PC-9 (cell line): ENCODE measurements at regions not wholly inside any gene's neighbourhood (a gene's known extent, or its start where the extent isn't known, plus 50 kb on each side); places are given as distances from the start of the nearest gene placed in this dataset.

ENCODE experiments used
- BruUV-seq: library from RNA; stranded (reverse); fragments of 400-500 nt; replicated peaks from 2 replicates; lab custom pipeline; 2021; lab: Mats Ljungman, UMichigan
- CTCF ChIA-PET: fragments of 300-600 bp; sonication (Branson Sonifier 250); formaldehyde crosslinking; loops from one replicate; lab custom pipeline; 2022; ENCODE audit warnings: antibody characterized with exemption; lab: Charles Lee
- POLR2A ChIA-PET: fragments of 300-600 bp; sonication (Branson Sonifier 250); formaldehyde crosslinking; loops from one replicate; lab custom pipeline; 2022; ENCODE audit warnings: antibody characterized with exemption; ENCODE audit not compliant: unreplicated experiment; lab: Charles Lee
- DNase-seq, 2 experiments: peaks; one replicate each; pipeline versions ENCODE4 v3.0.0 to v3.0.0-alpha.2; 2015 to 2022; ENCODE audit warnings: mixed read lengths in 1 of 2
- H2AFZ ChIP-seq: fragments of 200-600 bp; sonication (generic); 2 replicates; pipeline ENCODE4 v1.8.1; 2017; ENCODE audit warnings: antibody characterized with exemption
- H3F3A ChIP-seq: fragments of 200-600 bp; sonication (generic); 2 replicates; pipeline ENCODE4 v1.8.1; 2017; ENCODE audit warnings: antibody characterized with exemption, mild to moderate bottlenecking, low read depth; ENCODE audit not compliant: insufficient read depth
- H3K27ac ChIP-seq: fragments of 200-600 bp; sonication (generic); 2 replicates; pipeline ENCODE4 v1.6.1; 2016; ENCODE audit warnings: mixed run types
- H3K27me3 ChIP-seq: fragments of 200-600 bp; sonication (generic); 2 replicates; pipeline ENCODE4 v1.6.1; 2016; ENCODE audit warnings: low read depth, mixed run types; ENCODE audit not compliant: insufficient read depth
- H3K36me3 ChIP-seq: fragments of 200-600 bp; sonication (generic); 2 replicates; pipeline ENCODE4 v1.6.1; 2016; ENCODE audit warnings: low read depth, mixed run types
- H3K4me1 ChIP-seq: fragments of 200-600 bp; sonication (generic); replicated peaks from 2 replicates; pipeline ENCODE4 v1.6.1; 2016; ENCODE audit warnings: mixed run types; ENCODE audit not compliant: insufficient read depth
- H3K4me2 ChIP-seq: fragments of 200-600 bp; sonication (generic); 2 replicates; pipeline ENCODE4 v1.6.1; 2017; ENCODE audit warnings: mixed run types
- H3K4me3 ChIP-seq: fragments of 200-600 bp; sonication (generic); 2 replicates; pipeline ENCODE4 v1.6.1; 2016; ENCODE audit warnings: mixed run types
- H3K79me2 ChIP-seq: fragments of 200-600 bp; sonication (generic); 2 replicates; pipeline ENCODE4 v1.6.1; 2017; ENCODE audit warnings: low read depth, mixed run types
- H3K9me2 ChIP-seq: fragments of 200-600 bp; sonication (generic); 2 replicates; pipeline ENCODE4 v1.8.1; 2017; ENCODE audit warnings: mild to moderate bottlenecking; ENCODE audit not compliant: insufficient read depth
- H3K9me3 ChIP-seq: fragments of 200-600 bp; sonication (generic); 2 replicates; pipeline ENCODE4 v1.8.1; 2016; ENCODE audit warnings: low read depth; ENCODE audit not compliant: insufficient read depth
- H4K20me1 ChIP-seq: fragments of 200-600 bp; sonication (generic); 2 replicates; pipeline ENCODE4 v1.8.1; 2017; ENCODE audit not compliant: insufficient read depth
- EZH2 ChIP-seq: fragments of 200-600 bp; sonication (generic); IDR thresholded peaks from 2 replicates; pipeline ENCODE4 v1.8.0; 2017; ENCODE audit warnings: antibody characterized with exemption, low read depth
- intact Hi-C: fragments of 100-400 bp; cut with micrococcal nuclease; formaldehyde crosslinking; loops from one replicate; pipeline ENCODE4 v1.10.0; 2022; ENCODE audit not compliant: unreplicated experiment
- TF ChIP-seq, protein P1 (sequence below): fragments of 200-600 bp; sonication (generic); conservative IDR thresholded peaks from 2 replicates; pipeline ENCODE4 v1.6.1; 2017; ENCODE audit warnings: mixed run types, antibody characterized with exemption, mild to moderate bottlenecking, moderate library complexity

- Histone ChIP-seq H3K4me1 (no peaks in the 10 kb centered on the region), H3K27ac (no peak overlapping the region), H4K20me1 (no peaks in the 10 kb centered on the region), H3K9me2 (no peaks in the 10 kb centered on the region), H3K27me3 (peaks cover 85% of the 10 kb centered on the region), H3K9me3 (no peaks in the 10 kb centered on the region), H3K4me3 (no peak overlapping the region), H3F3A (no peaks in the 10 kb centered on the region), H2AFZ (no peak overlapping the region), H3K4me2 (no peak overlapping the region), H3K79me2 (no peaks in the 10 kb centered on the region), H3K36me3 (no peaks in the 10 kb centered on the region)
- ChIA-PET POLR2A (no interaction called here), CTCF (no interaction called here)
- no TSS peak for BruUV-seq
- intact Hi-C loops: no loop called here
- no peak for DNase-seq
- TF ChIP-seq, protein P1, sequence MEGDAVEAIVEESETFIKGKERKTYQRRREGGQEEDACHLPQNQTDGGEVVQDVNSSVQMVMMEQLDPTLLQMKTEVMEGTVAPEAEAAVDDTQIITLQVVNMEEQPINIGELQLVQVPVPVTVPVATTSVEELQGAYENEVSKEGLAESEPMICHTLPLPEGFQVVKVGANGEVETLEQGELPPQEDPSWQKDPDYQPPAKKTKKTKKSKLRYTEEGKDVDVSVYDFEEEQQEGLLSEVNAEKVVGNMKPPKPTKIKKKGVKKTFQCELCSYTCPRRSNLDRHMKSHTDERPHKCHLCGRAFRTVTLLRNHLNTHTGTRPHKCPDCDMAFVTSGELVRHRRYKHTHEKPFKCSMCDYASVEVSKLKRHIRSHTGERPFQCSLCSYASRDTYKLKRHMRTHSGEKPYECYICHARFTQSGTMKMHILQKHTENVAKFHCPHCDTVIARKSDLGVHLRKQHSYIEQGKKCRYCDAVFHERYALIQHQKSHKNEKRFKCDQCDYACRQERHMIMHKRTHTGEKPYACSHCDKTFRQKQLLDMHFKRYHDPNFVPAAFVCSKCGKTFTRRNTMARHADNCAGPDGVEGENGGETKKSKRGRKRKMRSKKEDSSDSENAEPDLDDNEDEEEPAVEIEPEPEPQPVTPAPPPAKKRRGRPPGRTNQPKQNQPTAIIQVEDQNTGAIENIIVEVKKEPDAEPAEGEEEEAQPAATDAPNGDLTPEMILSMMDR: no peak
- no peak for TF ChIP-seq EZH2
These were observed 64.2 kb downstream of the DACT2 start for GRCh38 chr6:168255283-168255881.

- H3K4me2 ChIP-seq: no peak overlapping the region
- H4K20me1 ChIP-seq: no peaks in the 10 kb centered on the region
- no peaks in the 10 kb centered on the region for H3K36me3 ChIP-seq
- TF ChIP-seq EZH2: no peak
- TF ChIP-seq, protein P1: no peak
- no peak overlapping the region for H3K27ac ChIP-seq
- no peak overlapping the region for H3K4me3 ChIP-seq
- H3K27me3 ChIP-seq: peaks cover 86% of the 10 kb centered on the region
- BruUV-seq: no TSS peak
- H2AFZ ChIP-seq: no peak overlapping the region
- DNase-seq: no peak
- intact Hi-C loops: no loop called here
- H3K9me3 ChIP-seq: no peaks in the 10 kb centered on the region
- ChIA-PET POLR2A (no interaction called here), CTCF (no interaction called here)
- H3K79me2 ChIP-seq: no peaks in the 10 kb centered on the region
- H3F3A ChIP-seq: no peaks in the 10 kb centered on the region
- no peaks in the 10 kb centered on the region for H3K9me2 ChIP-seq
- H3K4me1 ChIP-seq: no peaks in the 10 kb centered on the region
These were observed 67.3 kb downstream of the DACT2 start for GRCh38 chr6:168252267-168252666.

DNA sequence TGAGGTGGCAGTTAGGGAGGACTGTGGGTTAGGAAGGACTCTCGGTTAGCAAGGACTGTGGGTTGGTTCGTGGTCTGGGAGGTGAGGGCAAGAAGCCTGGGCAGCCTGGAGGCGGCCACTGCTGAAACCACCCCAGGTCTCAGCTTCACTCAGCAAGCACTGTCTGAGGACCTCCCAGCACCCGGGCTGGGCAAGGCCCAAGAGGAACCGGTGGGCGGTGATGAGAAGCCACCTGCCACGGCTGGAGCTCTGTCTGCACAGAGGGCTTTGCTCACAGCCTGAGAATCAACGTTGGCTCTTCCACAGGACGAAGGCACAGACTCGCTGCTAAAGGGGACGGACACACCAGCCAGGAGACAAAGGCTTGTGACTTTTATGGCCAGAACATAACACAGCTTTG, 69.3 kb downstream of the DACT2 start:
- no peak overlapping the region for H3K27ac ChIP-seq
- H3K9me2 ChIP-seq: no peaks in the 10 kb centered on the region
- TF ChIP-seq, protein P1: no peak
- no peak for TF ChIP-seq EZH2
- H4K20me1 ChIP-seq: no peaks in the 10 kb centered on the region
- H3K4me2 ChIP-seq: no peak overlapping the region
- DNase-seq: no peak
- no TSS peak for BruUV-seq
- peaks cover 91% of the 10 kb centered on the region for H3K27me3 ChIP-seq
- intact Hi-C loops: no loop called here
- ChIA-PET CTCF (no interaction called here), POLR2A (no interaction called here)
- no peaks in the 10 kb centered on the region for H3K9me3 ChIP-seq
- H3K4me1 ChIP-seq: no peaks in the 10 kb centered on the region
- H3K4me3 ChIP-seq: no peak overlapping the region
- no peaks in the 10 kb centered on the region for H3K79me2 ChIP-seq
- H2AFZ ChIP-seq: no peak overlapping the region
- H3F3A ChIP-seq: no peaks in the 10 kb centered on the region
- H3K36me3 ChIP-seq: no peaks in the 10 kb centered on the region
